Heart left ventricle (tissue), 13 donors: ENCODE measurements at regions not wholly inside any gene's neighbourhood (a gene's known extent, or its start where the extent isn't known, plus 50 kb on each side); places are given as distances from the start of the nearest gene placed in this dataset.

Experiments used
- CTCF ChIP-seq, 12 donors: fragments of 200-600 bp; sonication (generic) in 4 of 12; IDR thresholded peaks; one replicate each; pipeline versions ENCODE4 v1.5.0 to v1.8.0; 2018 to 2022; ENCODE audit warnings: antibody characterized with exemption in 12 of 12, mild to moderate bottlenecking in 5 of 12
- POLR2A ChIP-seq, 2 donors: fragments of 450-650 bp; IDR thresholded peaks; one replicate each; pipeline ENCODE4 v1.6.1; 2017; ENCODE audit warnings: antibody characterized with exemption in 2 of 2, mild to moderate bottlenecking in 2 of 2, moderate library complexity in 2 of 2
- donor health status: ischemic (EF 13 %, LVEDD 7.1; RV severe dilation, severe dysfunction).
- donor health status: DM: no; HTN: yes; CAD: no.
- donor health status: DM: no; HTN: no; CAD: no.
- donor health status: ischemic (EF 25% LVEDD 6.9; RV normal size, moderate dysfunction).
- donor health status: ischemic (EF 25% LVEDD 5.7; RV mildly dilated, moderate dysfunction).
- donor health status: ischemic (EF 35%, LVEDD 5.7; RV mildly dilated, moderate dysfunction).
- donor health status: nonischemic (EF 11% LVEDD 7.7; RV severe dilation, severe dysfunction).
- donor health status: DM: yes; HTN: yes; CAD: no.
- donor health status: PGD.
- donor health status: ischemic (EF 29% LVEDD 5.4; RV normal size, mild dysfunction).
- donor health status: nonischemic (EF 23%, LVEDD 6.1; RV moderate dilation, normal function).

- TF ChIP-seq CTCF (IDR thresholded peaks at IDR 0.05) (no peak), POLR2A (IDR thresholded peaks at IDR 0.05) (no peak)
Measured at GRCh38 chr18:73991570-73991969, 156.1 kb downstream of the FBXO15 start.
